OCI-LY3 (cell line): ENCODE measurements at regions not wholly inside any gene's neighbourhood (a gene's known extent, or its start where the extent isn't known, plus 50 kb on each side); places are given as distances from the start of the nearest gene placed in this dataset.

Experiments
- EZH2phosphoT487 ChIP-seq: fragments of 200-600 bp; shearing (Covaris generic); IDR thresholded peaks from 2 replicates; pipeline ENCODE4 v1.6.1; 2018; ENCODE audit warnings: antibody characterized with exemption, mixed run types, low read depth
- TF ChIP-seq, protein P1 (sequence below): fragments of 200-600, 300-600 bp; sonication (generic); IDR thresholded peaks from 2 replicates; pipeline ENCODE4 v1.5.1; 2014; ENCODE audit warnings: antibody characterized with exemption, low read length, low read depth

DNA sequence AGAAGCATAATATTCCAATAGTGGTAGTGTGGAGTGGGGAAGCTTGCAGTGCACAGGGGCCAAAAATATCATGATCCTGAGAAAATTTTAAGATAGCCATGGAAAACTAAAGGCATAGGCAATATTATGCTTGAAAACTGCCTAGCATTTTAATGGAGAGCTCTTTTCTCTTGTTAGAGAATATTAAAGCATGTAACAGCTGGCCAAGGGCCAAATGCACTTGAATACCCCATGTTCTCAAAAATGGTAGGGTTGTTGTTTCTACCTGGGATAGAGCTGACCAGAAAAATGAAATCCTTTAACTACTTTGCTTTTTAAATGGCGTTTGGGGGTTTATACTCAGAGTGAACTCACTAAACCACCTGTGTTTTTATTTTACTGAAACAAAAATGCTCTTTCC lies 739.6 kb upstream of the SLIT2 start:
- TF ChIP-seq, protein P1, sequence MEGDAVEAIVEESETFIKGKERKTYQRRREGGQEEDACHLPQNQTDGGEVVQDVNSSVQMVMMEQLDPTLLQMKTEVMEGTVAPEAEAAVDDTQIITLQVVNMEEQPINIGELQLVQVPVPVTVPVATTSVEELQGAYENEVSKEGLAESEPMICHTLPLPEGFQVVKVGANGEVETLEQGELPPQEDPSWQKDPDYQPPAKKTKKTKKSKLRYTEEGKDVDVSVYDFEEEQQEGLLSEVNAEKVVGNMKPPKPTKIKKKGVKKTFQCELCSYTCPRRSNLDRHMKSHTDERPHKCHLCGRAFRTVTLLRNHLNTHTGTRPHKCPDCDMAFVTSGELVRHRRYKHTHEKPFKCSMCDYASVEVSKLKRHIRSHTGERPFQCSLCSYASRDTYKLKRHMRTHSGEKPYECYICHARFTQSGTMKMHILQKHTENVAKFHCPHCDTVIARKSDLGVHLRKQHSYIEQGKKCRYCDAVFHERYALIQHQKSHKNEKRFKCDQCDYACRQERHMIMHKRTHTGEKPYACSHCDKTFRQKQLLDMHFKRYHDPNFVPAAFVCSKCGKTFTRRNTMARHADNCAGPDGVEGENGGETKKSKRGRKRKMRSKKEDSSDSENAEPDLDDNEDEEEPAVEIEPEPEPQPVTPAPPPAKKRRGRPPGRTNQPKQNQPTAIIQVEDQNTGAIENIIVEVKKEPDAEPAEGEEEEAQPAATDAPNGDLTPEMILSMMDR = no peak
- no peak for TF ChIP-seq EZH2phosphoT487
